NCI-H460 (cell line): ENCODE measurements at regions not wholly inside any gene's neighbourhood (a gene's known extent, or its start where the extent isn't known, plus 50 kb on each side); places are given as distances from the start of the nearest gene placed in this dataset.
"Not testable (repeated sequence)": the region's sequence is repeated elsewhere in the genome, so short reads cannot be mapped to it uniquely, and the experiment has no call there.

Experiments
- DNase-seq: peaks from one replicate; pipeline ENCODE4 v3.0.0-alpha.2; 2016; ENCODE audit warnings: low read depth; ENCODE audit errors: extremely low read depth

DNA sequence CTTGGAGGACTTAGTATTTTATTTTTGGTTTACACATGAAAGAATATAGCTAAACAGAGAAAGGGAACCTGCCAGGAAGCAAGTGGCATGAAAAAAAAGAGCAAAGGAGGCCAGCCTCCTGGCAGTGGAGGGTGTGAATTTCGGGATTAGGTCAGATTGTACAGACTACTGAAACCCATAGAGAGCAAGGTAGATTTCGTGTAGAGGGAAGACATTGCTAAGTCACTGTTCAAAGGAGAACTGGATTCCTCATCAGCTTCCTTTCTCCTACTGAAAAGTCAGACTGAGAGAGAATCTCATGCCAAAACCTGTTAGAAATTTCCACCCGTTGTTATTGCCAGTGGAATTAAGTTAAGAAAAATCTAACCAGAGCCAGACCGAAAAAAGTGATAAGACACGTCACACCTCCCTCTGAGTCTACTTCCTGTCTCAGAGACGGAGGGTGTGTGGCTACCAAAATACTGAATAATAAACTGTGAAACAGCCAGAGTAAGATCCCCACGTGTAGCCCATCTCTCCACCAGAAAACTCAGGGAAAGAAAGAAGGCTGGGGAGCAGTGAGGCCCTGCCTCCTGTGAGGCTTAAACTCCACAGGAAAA lies 118.8 kb downstream of the SKIDA1 start:
- DNase-seq: no peak

GRCh38 chr10:21405981-21406380 lies 119.5 kb downstream of the SKIDA1 start:
- DNase-seq: no peak

GRCh38 chr10:21403256-21404015 lies 122.0 kb downstream of the SKIDA1 start:
- no peak for DNase-seq

GRCh38 chr10:21402606-21403083 lies 122.8 kb downstream of the SKIDA1 start:
- DNase-seq: no peak

- DNase-seq: no peak
Measured at GRCh38 chr10:21401196-21401595, 124.3 kb downstream of the SKIDA1 start.

GRCh38 chr10:21399392-21400035 lies 126.0 kb downstream of the SKIDA1 start:
- DNase-seq: no peak

DNA sequence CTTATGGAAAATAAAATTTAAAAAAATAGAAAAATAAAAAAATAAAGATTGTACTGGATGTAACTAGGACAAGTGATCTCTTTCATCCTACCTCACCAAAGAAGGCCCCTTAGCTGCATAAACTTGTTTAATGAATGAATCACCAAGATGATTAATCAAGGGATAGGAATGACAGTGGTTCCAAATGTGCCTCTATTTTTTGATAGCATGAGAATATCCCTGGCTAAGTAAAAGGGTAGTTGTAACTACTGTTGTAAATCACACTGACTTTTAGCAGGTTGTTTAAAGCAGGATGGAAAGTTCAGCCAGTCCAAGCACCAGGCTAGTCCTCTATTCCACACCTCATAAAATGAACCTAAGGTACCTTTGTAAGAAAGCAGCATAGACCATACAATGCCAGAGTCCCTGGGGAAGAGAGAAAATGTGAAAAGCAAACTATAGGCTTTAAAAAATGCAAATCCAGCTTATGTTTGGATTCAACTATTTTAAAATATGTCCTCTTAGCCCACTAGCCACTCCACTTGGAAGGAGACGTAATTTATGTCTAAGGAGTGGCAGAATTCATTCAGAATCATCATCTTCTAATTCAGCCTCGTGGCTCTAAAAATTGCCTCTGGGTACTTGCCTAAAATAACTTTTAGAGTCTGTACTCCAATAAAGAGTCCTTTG lies 126.8 kb downstream of the SKIDA1 start:
- no peak for DNase-seq

DNA sequence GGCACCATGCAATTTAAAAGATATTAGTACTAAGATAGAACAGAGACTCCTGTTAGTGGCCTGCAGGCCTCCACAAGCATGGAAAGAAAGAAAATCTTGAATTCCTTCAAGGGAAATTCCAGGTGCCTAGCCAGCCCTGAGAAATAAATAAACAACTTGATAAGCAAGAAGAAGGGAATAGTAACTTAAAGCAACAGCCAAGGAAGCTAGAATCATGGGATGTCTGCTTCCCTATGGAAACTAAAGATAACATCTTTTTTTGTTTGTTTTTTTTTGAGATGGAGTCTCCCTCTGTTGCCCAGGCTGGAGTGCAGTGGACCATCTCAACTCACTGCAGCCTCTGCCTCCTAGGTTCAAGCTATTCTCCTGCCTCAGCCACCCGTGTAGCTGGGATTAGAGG lies 128.6 kb downstream of the SKIDA1 start:
- DNase-seq: no peak

DNA sequence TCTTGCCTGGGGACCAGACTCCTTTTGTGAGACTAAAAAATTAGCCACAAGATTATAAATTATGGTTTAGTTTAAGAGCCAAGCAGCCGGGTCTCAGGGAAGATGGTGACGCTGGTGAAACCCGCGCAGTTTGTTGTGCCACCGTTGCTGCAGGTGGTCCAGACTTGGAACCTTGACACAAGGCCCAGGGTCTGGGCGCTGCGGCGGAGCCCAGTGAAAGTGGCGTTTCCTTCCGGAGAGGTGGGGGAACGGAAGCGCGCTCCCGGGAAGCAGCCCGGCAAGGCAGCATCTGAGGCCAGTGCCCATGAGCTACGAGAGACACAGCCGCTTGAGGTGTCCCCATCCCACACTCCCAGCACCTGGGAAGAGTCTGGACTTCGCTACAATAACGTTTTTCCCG lies 131.6 kb downstream of the SKIDA1 start:
- DNase-seq: no peak

DNA sequence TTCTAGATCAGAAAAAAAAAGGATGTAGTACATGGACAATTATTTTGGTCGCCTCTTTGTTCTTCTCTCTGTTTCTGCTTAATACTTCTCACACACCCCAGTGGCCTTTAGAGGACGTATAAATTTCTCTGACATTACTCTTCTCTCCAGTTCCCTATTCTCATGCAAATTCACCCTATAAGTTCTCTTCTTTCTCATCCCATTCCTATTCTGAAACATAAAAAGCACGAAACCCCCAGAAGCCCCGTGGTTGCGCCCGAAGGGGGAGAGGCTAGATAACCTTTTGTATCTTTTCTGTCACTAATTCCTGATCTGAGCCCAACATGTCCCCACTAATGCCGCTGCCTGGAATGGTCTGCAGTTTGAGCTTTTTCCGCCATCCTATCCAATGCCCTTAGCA lies 136.9 kb downstream of the SKIDA1 start:
- DNase-seq: no peak

DNA sequence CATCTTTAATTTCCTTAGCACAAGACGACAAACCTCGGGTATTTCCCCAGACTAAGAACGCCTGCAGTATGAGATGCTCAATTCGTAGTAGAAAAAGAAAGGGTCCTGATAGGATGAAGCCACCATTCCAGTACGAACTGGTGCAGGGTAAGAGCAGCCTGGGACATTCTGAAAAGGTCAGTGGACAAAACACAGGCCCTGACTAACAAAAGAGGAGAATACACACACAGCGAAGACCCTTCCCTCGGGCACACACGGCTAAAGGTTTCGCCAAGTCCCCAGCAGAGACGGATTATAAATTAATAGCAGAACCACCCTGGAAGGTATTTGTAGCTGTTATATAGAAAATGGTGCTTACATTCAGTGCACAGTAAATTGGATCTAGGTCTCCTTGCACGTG lies 137.6 kb downstream of the SKIDA1 start:
- DNase-seq: no peak

- DNase-seq: no peak
Measured at GRCh38 chr10:21385996-21386585, 139.4 kb downstream of the SKIDA1 start.

GRCh38 chr10:21385536-21385935 lies 139.9 kb downstream of the SKIDA1 start:
- DNase-seq: no peak

DNA sequence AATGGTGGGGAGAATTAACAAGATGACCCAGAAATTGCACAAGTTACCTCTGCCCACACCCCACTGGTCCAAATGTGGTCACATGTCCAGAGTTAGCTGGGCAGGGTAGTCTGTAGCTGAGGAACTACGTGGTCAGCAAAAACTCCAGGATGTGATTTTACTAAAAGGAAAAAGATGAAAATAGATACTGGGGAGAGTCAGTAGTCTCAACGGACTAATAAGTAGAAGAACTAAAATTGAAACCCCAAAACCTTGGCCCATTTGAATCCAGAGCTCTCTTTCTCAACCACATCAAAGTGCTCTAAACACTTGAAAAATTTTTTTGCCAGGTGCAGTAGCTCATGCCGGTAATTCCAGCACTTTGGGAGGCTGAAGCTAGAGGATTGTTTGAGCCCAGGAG lies 146.3 kb downstream of the SKIDA1 start:
- DNase-seq: no peak

GRCh38 chr10:21375274-21375673 lies 150.2 kb downstream of the SKIDA1 start:
- not testable (repeated sequence) for DNase-seq

- not testable (repeated sequence) for DNase-seq
Measured at GRCh38 chr10:21373881-21374280, 151.6 kb downstream of the SKIDA1 start.

DNA sequence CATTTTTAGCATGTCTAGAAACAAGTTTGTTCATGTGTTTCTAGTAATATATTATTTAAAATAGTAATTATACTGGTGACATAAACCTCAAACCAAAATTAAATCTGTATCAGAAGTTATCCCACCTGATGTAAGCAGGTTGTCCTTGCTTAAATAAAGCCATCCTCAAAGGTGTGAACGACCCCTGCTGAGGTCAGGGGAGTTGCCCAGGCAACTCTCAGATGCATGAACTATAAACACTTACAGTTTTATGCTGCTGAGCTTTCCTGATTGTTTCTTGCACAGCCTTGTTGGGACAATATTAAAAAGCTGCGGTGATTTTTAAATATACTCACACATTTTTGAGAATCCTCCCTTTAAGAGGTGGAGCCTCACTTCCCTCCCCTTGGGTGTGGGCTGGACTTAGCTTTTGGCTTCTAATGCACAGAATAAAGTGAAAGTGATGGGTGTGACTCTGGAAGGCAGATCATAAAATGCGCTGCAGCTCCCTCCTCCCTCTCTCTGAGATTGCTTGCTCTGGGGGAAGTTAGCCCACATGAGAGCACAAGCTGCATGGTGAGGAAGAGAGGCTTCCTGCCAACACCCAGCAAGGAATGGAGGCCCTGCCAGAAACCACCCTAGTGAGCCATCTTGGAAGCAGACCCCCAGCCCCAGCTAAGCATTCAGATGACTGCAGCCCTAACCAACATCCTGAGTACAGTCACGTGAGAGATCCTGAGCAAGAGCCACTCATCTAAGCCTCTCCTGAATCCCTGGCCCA lies 152.7 kb downstream of the SKIDA1 start:
- peak; percentile 75 for DNase-seq

DNA sequence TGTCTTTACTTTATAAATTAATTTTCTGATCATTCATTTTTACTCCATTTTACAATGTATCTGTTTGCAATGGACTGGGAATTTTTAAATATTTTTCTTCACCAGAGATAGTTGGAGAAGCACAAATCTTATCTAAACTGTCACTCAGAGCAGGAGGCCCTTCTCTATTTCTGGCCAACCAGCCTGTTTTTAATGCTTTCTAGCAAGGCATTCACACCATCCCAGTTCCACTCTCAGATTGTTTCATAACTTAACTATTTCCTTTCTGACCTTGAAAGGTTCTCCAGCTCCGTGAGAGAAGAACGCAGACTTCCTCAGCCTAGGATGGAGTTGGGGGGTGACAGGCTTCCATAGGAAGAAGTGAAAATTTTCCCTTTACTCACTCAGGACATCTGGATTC lies 155.8 kb downstream of the SKIDA1 start:
- DNase-seq: no peak

GRCh38 chr10:21368728-21369425 lies 156.6 kb downstream of the SKIDA1 start:
- DNase-seq: no peak
